ENCODE measurements at regions not wholly inside any gene's neighbourhood (a gene's known extent, or its start where the extent isn't known, plus 50 kb on each side); places are given as distances from the start of the nearest gene placed in this dataset.
"Not testable (repeated sequence)": the region's sequence is repeated elsewhere in the genome, so short reads cannot be mapped to it uniquely, and the experiment has no call there.

DNA sequence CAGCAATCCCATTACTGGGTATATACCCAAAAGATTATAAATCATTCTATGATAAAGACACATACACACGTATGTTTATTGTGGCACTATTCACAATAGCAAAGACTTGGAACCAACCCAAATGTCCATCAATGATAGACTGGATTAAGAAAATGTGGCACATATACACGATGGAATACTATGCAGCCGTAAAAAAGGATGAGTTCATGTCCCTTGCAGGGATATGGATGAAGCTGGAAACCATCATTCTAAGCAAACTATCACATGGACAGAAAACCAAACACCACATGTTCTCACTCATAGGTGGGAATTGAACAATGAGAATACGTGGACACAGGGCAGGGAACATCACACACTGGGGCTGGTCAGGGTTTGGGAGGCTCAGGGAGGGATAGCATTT, 87.4 kb upstream of the CAB39 start:
- DNase-seq; ATAC-seq (ENCODE audit: low read depth in 2 of 2); H3K36me3 Mint-ChIP-seq; H3K9me3 Mint-ChIP-seq; H3K27me3 Mint-ChIP-seq; H3K4me3 Mint-ChIP-seq: not testable (repeated sequence)
- Mint-ChIP-seq H3K4me1 (peaks cover 4 to 25% (median 7%) of the 10 kb centered on the region in 3 donors), H3K27ac (peak overlapping the region in 1 of 6 donors; percentile 67)

DNA sequence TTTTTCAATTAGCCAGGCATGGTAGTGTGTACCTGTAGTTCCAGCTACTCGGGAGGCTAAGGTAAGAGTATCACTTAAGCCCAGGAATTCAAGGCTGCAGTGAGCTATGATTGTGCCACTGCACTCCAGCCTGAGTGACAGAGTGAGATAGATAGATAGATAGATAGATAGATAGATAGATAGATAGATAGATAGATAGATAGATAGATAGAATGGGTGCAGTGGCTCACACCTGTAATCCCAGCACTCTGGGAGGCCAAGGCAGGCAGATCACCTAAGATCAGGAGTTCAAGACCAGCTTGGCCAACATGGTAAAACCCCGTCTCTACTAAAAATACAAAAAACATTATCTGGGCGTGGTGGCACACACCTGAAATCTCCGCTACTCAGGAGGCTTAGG, 85.6 kb upstream of the CAB39 start:
- H3K4me1 Mint-ChIP-seq, result peaks cover 4 to 25% (median 7%) of the 10 kb centered on the region in 3 donors
- not testable (repeated sequence) for H3K27ac Mint-ChIP-seq; H3K9me3 Mint-ChIP-seq; H3K36me3 Mint-ChIP-seq; H3K27me3 Mint-ChIP-seq; H3K4me3 Mint-ChIP-seq; DNase-seq; ATAC-seq (ENCODE audit: low read depth in 2 of 2)

DNA sequence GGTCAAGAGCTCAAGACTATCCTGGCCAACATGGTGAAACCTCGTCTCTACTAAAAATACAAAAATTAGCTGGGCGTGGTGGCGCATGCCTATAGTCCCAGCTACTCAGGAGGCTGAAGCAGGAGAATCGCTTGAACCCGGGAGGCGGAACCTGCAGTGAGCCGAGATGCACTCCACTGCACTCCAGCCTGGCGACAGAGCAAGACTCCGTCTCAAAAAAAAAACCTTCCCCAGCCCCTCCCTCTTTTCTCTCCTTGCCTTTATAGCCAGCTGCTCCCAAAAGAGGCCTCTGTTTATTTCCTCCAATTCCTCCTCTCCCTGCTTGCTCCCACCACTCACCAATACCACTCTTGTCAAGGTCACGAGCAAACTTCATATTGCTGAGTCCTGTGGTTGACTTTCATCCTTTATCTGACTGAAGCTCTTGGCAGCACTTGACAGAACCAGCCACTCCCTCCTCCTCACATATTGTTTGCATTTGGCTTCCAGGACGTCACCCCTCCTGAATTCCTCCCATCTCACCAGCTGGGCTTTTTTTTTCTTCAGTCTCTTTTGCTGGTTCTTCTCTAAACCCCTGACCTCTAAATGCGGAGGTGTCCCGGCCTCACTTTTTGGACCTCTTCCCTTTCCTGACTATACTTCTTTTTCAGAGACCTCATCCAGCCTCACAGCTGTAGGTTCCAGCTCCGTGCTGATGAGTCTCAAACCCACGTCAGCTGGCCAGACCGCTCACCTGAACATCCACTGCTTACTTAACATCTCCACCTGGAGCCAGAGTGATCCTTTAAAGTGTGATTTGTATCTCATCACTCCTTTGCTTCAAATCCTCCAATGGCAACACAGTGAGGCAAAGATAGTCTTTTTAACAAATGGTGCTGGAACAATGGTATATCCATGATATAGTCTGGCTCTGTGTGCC, 84.6 kb upstream of the CAB39 start:
- no peaks in the 10 kb centered on the region for H3K27me3 Mint-ChIP-seq
- H3K27ac Mint-ChIP-seq, result peak overlapping the region in 1 of 6 donors; percentile 44
- H3K9me3 Mint-ChIP-seq, result peaks cover 0 to 5% (median 0%) of the 10 kb centered on the region in 7 donors
- DNase-seq (no peak), ATAC-seq (ENCODE audit: low read depth in 2 of 2) (no peak)
- H3K4me1 Mint-ChIP-seq, result peaks cover 4 to 17% (median 7%) of the 10 kb centered on the region in 3 donors
- H3K4me3 Mint-ChIP-seq, result no peak overlapping the region
- no peaks in the 10 kb centered on the region for H3K36me3 Mint-ChIP-seq

DNA sequence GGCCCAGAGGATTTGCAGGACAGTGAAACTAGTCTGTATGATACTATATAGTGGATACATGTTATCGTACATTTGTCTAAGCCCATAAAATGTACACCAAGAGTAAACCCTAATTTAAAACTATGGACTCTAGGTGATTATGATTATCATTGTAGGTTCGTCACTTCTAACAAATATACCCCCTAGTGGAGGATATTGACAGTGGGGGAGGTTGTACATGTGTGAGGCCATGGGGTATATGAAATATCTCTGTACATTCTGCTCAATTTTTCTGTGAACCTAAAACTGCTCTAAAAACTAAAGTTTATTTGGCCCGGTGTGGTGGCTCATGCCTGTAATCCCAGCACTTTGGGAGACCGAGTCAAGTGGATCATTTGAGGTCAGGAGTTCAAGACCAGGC, 81.2 kb upstream of the CAB39 start:
- Mint-ChIP-seq H3K27me3 (no peaks in the 10 kb centered on the region), H3K9me3 (no peaks in the 10 kb centered on the region), H3K27ac (no peak overlapping the region), H3K4me3 (no peak overlapping the region), H3K4me1 (peaks cover 0 to 13% (median 11%) of the 10 kb centered on the region in 3 donors), H3K36me3 (no peaks in the 10 kb centered on the region)
- no peak for ATAC-seq (ENCODE audit: low read depth in 2 of 2)
- DNase-seq, result no peak

DNA sequence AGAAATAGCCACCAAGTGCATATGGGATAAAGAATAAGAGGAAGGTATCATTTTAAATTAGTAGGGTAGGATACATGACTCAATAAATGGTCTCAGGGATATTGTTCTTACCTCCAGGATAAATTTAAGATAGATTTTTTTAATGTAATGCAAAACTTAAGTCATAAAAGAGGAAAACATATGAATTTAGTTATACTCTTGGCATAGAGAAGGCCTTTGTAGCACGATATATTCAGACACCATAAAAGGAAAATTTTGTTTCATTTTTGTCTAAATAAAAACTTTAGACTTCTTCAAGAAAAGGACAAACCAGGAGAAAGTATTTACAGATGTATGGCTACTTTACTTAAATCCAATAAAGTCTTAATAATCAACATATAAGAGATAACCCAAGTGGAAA, 78.5 kb upstream of the CAB39 start:
- Mint-ChIP-seq H3K4me3 (no peak overlapping the region), H3K4me1 (peaks cover 5 to 18% (median 11%) of the 10 kb centered on the region in 3 donors), H3K36me3 (no peaks in the 10 kb centered on the region), H3K27ac (peak overlapping the region in 1 of 6 donors; percentile 42), H3K27me3 (no peaks in the 10 kb centered on the region), H3K9me3 (no peaks in the 10 kb centered on the region)
- no peak for DNase-seq
- ATAC-seq (ENCODE audit: low read depth in 2 of 2), result no peak

DNA sequence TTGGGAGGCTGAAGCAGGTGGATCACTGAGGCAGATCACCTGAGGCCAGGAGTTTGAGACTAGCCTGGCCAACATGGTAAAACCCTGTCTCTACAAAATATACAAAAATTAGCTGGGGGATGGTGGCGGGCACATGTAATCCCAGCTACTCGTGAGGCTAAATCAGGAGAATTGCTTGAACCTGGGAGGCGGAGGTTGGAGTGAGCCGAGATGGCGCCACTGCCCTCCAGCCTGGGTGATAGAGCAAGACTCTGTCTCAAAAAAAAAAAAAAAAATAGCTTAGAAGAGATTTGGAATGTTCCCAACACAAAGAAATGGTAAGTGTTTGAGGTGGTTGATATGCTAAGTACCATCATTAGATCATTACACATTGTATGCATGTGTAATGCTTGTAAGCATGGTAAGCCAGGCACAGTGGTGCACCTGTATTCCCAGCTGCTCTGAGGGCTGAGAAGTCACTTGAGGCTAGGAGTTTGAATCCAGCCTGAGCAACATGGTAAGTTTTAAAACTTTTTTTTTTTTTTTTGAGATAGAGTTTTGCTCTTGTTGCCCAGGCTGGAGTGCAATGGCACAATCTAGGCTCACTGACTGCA, 77.8 kb upstream of the CAB39 start:
- not testable (repeated sequence) for ATAC-seq (ENCODE audit: low read depth in 2 of 2); H3K4me3 Mint-ChIP-seq; H3K27me3 Mint-ChIP-seq; H3K9me3 Mint-ChIP-seq; H3K36me3 Mint-ChIP-seq; DNase-seq
- H3K27ac Mint-ChIP-seq, result peak overlapping the region in 1 of 6 donors; percentile 37
- H3K4me1 Mint-ChIP-seq, result peaks cover 5 to 19% (median 11%) of the 10 kb centered on the region in 3 donors

DNA sequence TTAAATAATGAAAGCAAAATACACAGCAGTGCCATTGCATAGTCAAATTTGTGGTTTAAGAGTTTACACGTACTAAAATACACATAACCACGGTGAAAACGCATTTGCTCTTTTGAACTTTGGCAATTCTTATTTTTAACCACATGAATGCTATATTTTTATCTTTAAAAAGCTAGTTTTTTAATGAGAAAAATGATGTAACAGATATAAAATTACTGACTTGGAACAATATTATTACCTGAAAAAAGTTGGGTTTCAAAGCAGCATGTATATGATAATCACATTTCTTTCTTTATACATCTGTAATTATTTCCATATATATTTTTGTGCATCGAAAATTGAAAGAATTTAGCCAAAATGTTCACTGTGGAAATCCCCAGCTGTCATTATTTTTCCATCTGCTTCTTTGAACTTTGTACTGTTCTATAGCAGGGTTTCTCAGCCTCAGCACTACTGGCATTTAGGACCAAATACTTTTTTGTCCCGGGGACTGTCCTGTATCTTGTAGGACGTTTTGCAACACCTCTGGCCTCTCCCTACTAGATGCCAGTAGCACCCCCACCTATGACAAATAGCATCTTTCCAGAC, 75.9 kb upstream of the CAB39 start:
- peak overlapping the region in 1 of 8 donors; percentile 41 for H3K4me3 Mint-ChIP-seq
- DNase-seq (no peak), ATAC-seq (ENCODE audit: low read depth in 2 of 2) (no peak)
- H3K27ac Mint-ChIP-seq, result peak overlapping the region in 1 of 6 donors; percentile 62
- peaks cover 5 to 24% (median 11%) of the 10 kb centered on the region in 3 donors for H3K4me1 Mint-ChIP-seq
- no peaks in the 10 kb centered on the region for H3K27me3 Mint-ChIP-seq
- H3K9me3 Mint-ChIP-seq, result no peaks in the 10 kb centered on the region
- H3K36me3 Mint-ChIP-seq, result no peaks in the 10 kb centered on the region

DNA sequence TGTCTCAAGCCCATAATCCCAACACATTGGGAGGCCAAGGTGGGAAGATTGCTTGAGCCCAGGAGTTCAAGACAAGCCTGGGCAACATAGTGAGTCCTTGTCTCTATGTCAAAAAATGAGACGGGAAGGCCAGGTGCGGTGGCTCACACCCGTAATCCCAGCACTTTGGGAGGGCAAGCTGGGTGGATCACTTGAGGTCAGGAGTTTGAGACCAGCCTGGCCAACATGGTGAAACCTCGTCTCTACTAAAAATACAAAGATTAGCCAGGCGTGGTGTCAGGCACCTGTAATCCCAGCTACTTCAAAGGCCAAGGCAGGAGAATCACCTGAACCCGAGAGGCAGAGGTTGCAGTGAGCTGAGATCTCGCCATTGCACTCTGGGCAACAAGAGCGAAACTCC, 75.2 kb upstream of the CAB39 start:
- peaks cover 5 to 24% (median 11%) of the 10 kb centered on the region in 3 donors for H3K4me1 Mint-ChIP-seq
- H3K9me3 Mint-ChIP-seq; ATAC-seq (ENCODE audit: low read depth in 2 of 2); DNase-seq; H3K27me3 Mint-ChIP-seq; H3K4me3 Mint-ChIP-seq; H3K36me3 Mint-ChIP-seq: not testable (repeated sequence)
- peak overlapping the region in 1 of 6 donors; percentile 62 for H3K27ac Mint-ChIP-seq

DNA sequence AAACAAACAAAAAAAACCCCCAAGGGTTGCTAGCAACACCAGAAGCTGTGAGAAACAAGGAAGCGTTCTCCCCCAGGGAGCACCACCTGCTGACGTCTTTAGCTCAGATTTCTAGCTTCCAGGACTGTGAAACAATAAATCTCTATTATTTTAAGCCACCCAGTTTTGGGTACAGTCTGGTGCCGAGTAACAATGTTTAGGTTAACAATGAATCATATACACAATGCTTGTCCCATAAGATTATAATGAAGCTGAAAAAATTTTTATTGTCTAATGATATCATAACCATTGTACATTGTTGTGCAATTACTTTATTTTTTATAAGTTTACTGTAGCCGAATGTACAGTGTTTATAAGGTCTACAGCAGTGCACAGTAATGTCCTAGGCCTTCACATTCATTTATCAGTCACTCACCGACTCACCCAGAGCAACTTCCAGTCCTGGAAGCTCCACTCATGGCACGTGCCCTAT, 72.1 kb upstream of the CAB39 start:
- DNase-seq (peak; percentile 25), ATAC-seq (ENCODE audit: low read depth in 2 of 2) (peak; percentile 77 to 83)
- Mint-ChIP-seq H3K36me3 (no peaks in the 10 kb centered on the region), H3K27ac (peak overlapping the region in 2 of 6 donors; percentile 57 to 62), H3K4me3 (peak overlapping the region in 1 of 8 donors; percentile 5), H3K9me3 (no peaks in the 10 kb centered on the region), H3K4me1 (peaks cover 12 to 34% (median 25%) of the 10 kb centered on the region in 3 donors), H3K27me3 (no peaks in the 10 kb centered on the region)

DNA sequence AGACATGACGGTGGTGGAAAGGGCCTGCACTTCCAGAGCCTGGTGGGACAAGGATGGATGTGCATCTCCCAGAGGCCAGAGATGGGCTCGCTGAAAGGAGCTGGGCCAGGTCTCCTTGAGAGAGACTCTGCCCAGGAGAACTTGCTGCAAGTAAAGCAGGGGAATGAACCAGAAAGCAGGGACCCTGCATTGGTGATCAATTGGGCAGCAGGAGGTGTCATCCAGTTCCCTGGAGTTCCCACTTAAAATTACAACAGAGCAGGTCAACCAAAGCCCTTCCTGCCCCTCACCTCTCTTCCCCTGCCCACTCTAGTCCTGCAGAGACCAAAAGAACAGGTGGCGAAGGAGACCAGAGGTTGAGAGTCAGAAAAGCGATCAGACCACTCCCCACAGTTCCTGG, 69.7 kb upstream of the CAB39 start:
- Mint-ChIP-seq H3K4me3 (peak overlapping the region in 1 of 8 donors; percentile 66), H3K9me3 (peaks cover 0 to 1% (median 0%) of the 10 kb centered on the region in 7 donors), H3K27ac (peak overlapping the region in 3 of 6 donors; percentile 76 to 84 (median 83)), H3K27me3 (no peaks in the 10 kb centered on the region), H3K4me1 (peaks cover 7 to 21% (median 14%) of the 10 kb centered on the region in 3 donors), H3K36me3 (no peaks in the 10 kb centered on the region)
- DNase-seq (no peak), ATAC-seq (ENCODE audit: low read depth in 2 of 2) (no peak)

DNA sequence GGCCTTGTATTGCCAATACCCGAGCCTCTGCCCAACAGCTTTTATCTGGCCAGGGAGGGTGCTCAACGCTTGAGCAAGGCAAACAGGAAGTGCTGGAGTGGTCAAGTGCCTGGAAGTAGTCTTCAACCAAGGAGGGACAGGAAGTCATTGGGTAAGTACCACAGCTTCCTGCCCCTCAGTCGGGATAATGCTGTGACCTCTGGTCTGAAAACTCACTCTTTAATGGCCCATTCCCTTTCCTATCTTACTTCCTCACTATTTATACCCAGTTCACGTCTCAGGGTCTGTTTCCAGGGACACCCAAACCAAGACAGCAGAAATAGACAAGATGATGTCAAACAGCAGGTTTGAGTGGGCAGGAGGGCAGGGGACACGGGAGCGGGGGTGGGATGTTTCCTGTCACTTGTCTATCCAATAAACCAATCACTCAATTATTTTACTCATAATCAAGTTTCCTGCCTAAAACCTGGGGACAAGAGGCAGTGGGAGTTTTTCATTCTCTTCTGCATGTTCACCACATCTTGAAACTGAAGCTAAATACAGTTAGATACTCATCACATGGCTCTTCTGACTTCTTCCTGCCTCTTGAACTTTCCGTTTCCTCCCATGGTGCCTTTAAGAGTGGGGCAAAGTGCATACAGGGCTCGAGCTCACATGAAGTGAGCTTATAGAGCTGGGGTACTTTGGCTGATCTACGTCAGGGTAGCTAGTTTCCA, 68.9 kb upstream of the CAB39 start:
- Mint-ChIP-seq H3K36me3 (no peaks in the 10 kb centered on the region), H3K27ac (peak overlapping the region; percentile 13 to 92 (median 72)), H3K9me3 (peaks cover 0 to 2% (median 0%) of the 10 kb centered on the region in 7 donors), H3K4me1 (peaks cover 7 to 21% (median 14%) of the 10 kb centered on the region in 3 donors), H3K4me3 (peak overlapping the region in 7 of 8 donors; percentile 7 to 66 (median 41)), H3K27me3 (no peaks in the 10 kb centered on the region)
- DNase-seq, result no peak
- peak; percentile 63 to 77 for ATAC-seq (ENCODE audit: low read depth in 2 of 2)

DNA sequence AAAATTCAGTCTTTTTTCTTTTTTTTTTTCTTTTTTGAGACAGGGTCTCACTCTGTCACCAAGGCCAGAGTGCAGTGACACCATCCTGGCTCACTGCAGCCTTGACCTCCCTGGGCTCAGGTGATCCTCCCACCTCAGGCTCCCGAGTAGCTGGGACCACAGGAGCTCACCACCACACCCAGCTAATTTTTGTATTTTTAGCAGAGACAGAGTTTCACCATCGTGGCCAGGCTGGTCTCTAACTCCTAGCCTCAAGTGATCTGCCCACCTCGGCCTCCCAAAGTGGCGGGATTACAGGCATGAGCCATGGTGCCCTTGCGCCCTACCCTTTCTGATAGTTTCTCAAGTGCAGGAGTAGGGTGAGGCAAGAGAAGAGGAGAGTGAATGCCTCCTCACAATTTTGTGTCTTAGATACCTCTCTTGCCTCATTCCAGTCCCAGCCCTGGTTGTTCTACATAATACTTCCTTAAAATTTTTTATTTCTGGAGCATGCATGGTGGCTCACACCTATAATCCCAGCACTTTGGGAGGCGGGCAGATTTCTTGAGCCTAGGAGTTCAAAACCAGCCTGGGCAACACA, 68.2 kb upstream of the CAB39 start:
- Mint-ChIP-seq H3K4me3 (peak overlapping the region in 3 of 8 donors; percentile 39 to 64 (median 41)), H3K36me3 (no peaks in the 10 kb centered on the region), H3K4me1 (peaks cover 7 to 21% (median 14%) of the 10 kb centered on the region in 3 donors), H3K9me3 (peaks cover 0 to 2% (median 0%) of the 10 kb centered on the region in 7 donors), H3K27ac (peak overlapping the region in 3 of 6 donors; percentile 56 to 83 (median 67)), H3K27me3 (no peaks in the 10 kb centered on the region)
- DNase-seq (no peak), ATAC-seq (ENCODE audit: low read depth in 2 of 2) (no peak)

Measured in naive B cell (primary cell).